ENCODE measurements at regions not wholly inside any gene's neighbourhood (a gene's known extent, or its start where the extent isn't known, plus 50 kb on each side); places are given as distances from the start of the nearest gene placed in this dataset.
"Not testable (repeated sequence)": the region's sequence is repeated elsewhere in the genome, so short reads cannot be mapped to it uniquely, and the experiment has no call there.

- Mint-ChIP-seq H3K4me3 (no peak overlapping the region), H3K27me3 (peaks cover 24% of the 10 kb centered on the region), H3K4me1 (no peaks in the 10 kb centered on the region), H3K36me3 (no peaks in the 10 kb centered on the region), H3K27ac (no peak overlapping the region), H3K9me3 (peaks cover 0 to 1% (median 0%) of the 10 kb centered on the region in 7 donors)
- no peak overlapping the region for H3K4me3 ChIP-seq (ENCODE audit: low read depth, low read length)
- peaks cover 3% of the 10 kb centered on the region for H3K27me3 ChIP-seq (ENCODE audit: control insufficient read depth, insufficient read depth, low read length)
- no peaks in the 10 kb centered on the region for H3K9me3 ChIP-seq (ENCODE audit: control insufficient read depth in 2 of 2, low read length in 2 of 2)
- no peak for DNase-seq
- no peaks in the 10 kb centered on the region for H3K4me1 ChIP-seq (ENCODE audit: control insufficient read depth, insufficient read depth, low read length, poor library complexity, severe bottlenecking)
- ATAC-seq (ENCODE audit: low read depth in 2 of 2): no peak
- H3K27ac ChIP-seq (ENCODE audit: insufficient read depth, low read length, poor library complexity, severe bottlenecking): no peak overlapping the region
- no peaks in the 10 kb centered on the region for H3K36me3 ChIP-seq (ENCODE audit: control insufficient read depth, insufficient read depth, low read length)
These were observed 56.3 kb downstream of the FOXI3 start for GRCh38 chr2:88396209-88396608.

GRCh38 chr2:88377641-88377991, 74.9 kb downstream of the FOXI3 start:
- no peaks in the 10 kb centered on the region for H3K36me3 Mint-ChIP-seq
- peaks cover 6% of the 10 kb centered on the region for H3K27me3 Mint-ChIP-seq
- H3K4me1 Mint-ChIP-seq: no peaks in the 10 kb centered on the region
- Histone ChIP-seq H3K4me3 (ENCODE audit: low read depth, low read length) (no peak overlapping the region), H3K4me1 (ENCODE audit: control insufficient read depth, insufficient read depth, low read length, poor library complexity, severe bottlenecking) (no peaks in the 10 kb centered on the region), H3K9me3 (ENCODE audit: control insufficient read depth in 2 of 2, low read length in 2 of 2) (no peaks in the 10 kb centered on the region), H3K27ac (ENCODE audit: insufficient read depth, low read length, poor library complexity, severe bottlenecking) (no peak overlapping the region), H3K36me3 (ENCODE audit: control insufficient read depth, insufficient read depth, low read length) (no peaks in the 10 kb centered on the region), H3K27me3 (ENCODE audit: control insufficient read depth, insufficient read depth, low read length) (no peaks in the 10 kb centered on the region)
- DNase-seq: no peak
- peaks cover 0 to 11% (median 0%) of the 10 kb centered on the region in 7 donors for H3K9me3 Mint-ChIP-seq
- no peak overlapping the region for H3K27ac Mint-ChIP-seq
- H3K4me3 Mint-ChIP-seq: no peak overlapping the region
- ATAC-seq (ENCODE audit: low read depth in 2 of 2): no peak

- Histone ChIP-seq H3K4me3 (ENCODE audit: low read depth, low read length) (no peak overlapping the region), H3K27ac (ENCODE audit: insufficient read depth, low read length, poor library complexity, severe bottlenecking) (no peak overlapping the region), H3K36me3 (ENCODE audit: control insufficient read depth, insufficient read depth, low read length) (no peaks in the 10 kb centered on the region), H3K4me1 (ENCODE audit: control insufficient read depth, insufficient read depth, low read length, poor library complexity, severe bottlenecking) (no peaks in the 10 kb centered on the region), H3K27me3 (ENCODE audit: control insufficient read depth, insufficient read depth, low read length) (no peaks in the 10 kb centered on the region), H3K9me3 (ENCODE audit: control insufficient read depth in 2 of 2, low read length in 2 of 2) (no peaks in the 10 kb centered on the region)
- ATAC-seq (ENCODE audit: low read depth in 2 of 2): no peak
- H3K27ac Mint-ChIP-seq: no peak overlapping the region
- H3K36me3 Mint-ChIP-seq: no peaks in the 10 kb centered on the region
- peaks cover 0 to 8% (median 0%) of the 10 kb centered on the region in 7 donors for H3K9me3 Mint-ChIP-seq
- H3K27me3 Mint-ChIP-seq: peaks cover 6% of the 10 kb centered on the region
- no peak for DNase-seq
- no peaks in the 10 kb centered on the region for H3K4me1 Mint-ChIP-seq
- H3K4me3 Mint-ChIP-seq: no peak overlapping the region
These were observed 80.5 kb downstream of the FOXI3 start for GRCh38 chr2:88372042-88372441.

- DNase-seq; H3K9me3 Mint-ChIP-seq; H3K36me3 Mint-ChIP-seq; H3K4me1 Mint-ChIP-seq; H3K27ac ChIP-seq (ENCODE audit: insufficient read depth, low read length, poor library complexity, severe bottlenecking); H3K4me1 ChIP-seq (ENCODE audit: control insufficient read depth, insufficient read depth, low read length, poor library complexity, severe bottlenecking); H3K27ac Mint-ChIP-seq; H3K36me3 ChIP-seq (ENCODE audit: control insufficient read depth, insufficient read depth, low read length); H3K27me3 Mint-ChIP-seq; H3K4me3 Mint-ChIP-seq; H3K4me3 ChIP-seq (ENCODE audit: low read depth, low read length); H3K9me3 ChIP-seq (ENCODE audit: control insufficient read depth in 2 of 2, low read length in 2 of 2); ATAC-seq (ENCODE audit: low read depth in 2 of 2); H3K27me3 ChIP-seq (ENCODE audit: control insufficient read depth, insufficient read depth, low read length): not testable (repeated sequence)
These were observed 87.1 kb downstream of the FOXI3 start for GRCh38 chr2:88365408-88365807.

GRCh38 chr2:88355486-88355885, 97.0 kb downstream of the FOXI3 start:
- ATAC-seq (ENCODE audit: low read depth in 2 of 2): no peak
- Histone ChIP-seq H3K27me3 (ENCODE audit: control insufficient read depth, insufficient read depth, low read length) (peaks cover 5% of the 10 kb centered on the region), H3K27ac (ENCODE audit: insufficient read depth, low read length, poor library complexity, severe bottlenecking) (no peak overlapping the region), H3K4me3 (ENCODE audit: low read depth, low read length) (no peak overlapping the region), H3K4me1 (ENCODE audit: control insufficient read depth, insufficient read depth, low read length, poor library complexity, severe bottlenecking) (peaks cover 6% of the 10 kb centered on the region), H3K9me3 (ENCODE audit: control insufficient read depth in 2 of 2, low read length in 2 of 2) (no peaks in the 10 kb centered on the region), H3K36me3 (ENCODE audit: control insufficient read depth, insufficient read depth, low read length) (no peaks in the 10 kb centered on the region)
- peak overlapping the region in 1 of 4 donors; percentile 16 for H3K4me3 Mint-ChIP-seq
- H3K4me1 Mint-ChIP-seq: peaks cover 0 to 5% (median 0%) of the 10 kb centered on the region in 4 donors
- H3K36me3 Mint-ChIP-seq: no peaks in the 10 kb centered on the region
- peaks cover 41% of the 10 kb centered on the region for H3K27me3 Mint-ChIP-seq
- peaks cover 0 to 2% (median 0%) of the 10 kb centered on the region in 7 donors for H3K9me3 Mint-ChIP-seq
- DNase-seq: no peak
- H3K27ac Mint-ChIP-seq: no peak overlapping the region

GRCh38 chr2:88351249-88351601, 101.3 kb downstream of the FOXI3 start:
- Histone ChIP-seq H3K4me3 (ENCODE audit: low read depth, low read length) (no peak overlapping the region), H3K4me1 (ENCODE audit: control insufficient read depth, insufficient read depth, low read length, poor library complexity, severe bottlenecking) (peaks cover 10% of the 10 kb centered on the region), H3K36me3 (ENCODE audit: control insufficient read depth, insufficient read depth, low read length) (no peaks in the 10 kb centered on the region), H3K27me3 (ENCODE audit: control insufficient read depth, insufficient read depth, low read length) (peaks cover 5% of the 10 kb centered on the region), H3K9me3 (ENCODE audit: control insufficient read depth in 2 of 2, low read length in 2 of 2) (no peaks in the 10 kb centered on the region), H3K27ac (ENCODE audit: insufficient read depth, low read length, poor library complexity, severe bottlenecking) (no peak overlapping the region)
- Mint-ChIP-seq H3K36me3 (no peaks in the 10 kb centered on the region), H3K4me1 (peaks cover 0 to 9% (median under 1%) of the 10 kb centered on the region in 4 donors), H3K27me3 (peaks cover 51% of the 10 kb centered on the region), H3K9me3 (peaks cover 0 to 3% (median 0%) of the 10 kb centered on the region in 7 donors), H3K4me3 (peak overlapping the region; percentile 35 to 88 (median 78)), H3K27ac (peak overlapping the region in 2 of 3 donors; percentile 58 to 75)
- no peak for DNase-seq
- no peak for ATAC-seq (ENCODE audit: low read depth in 2 of 2)

- Histone ChIP-seq H3K4me1 (ENCODE audit: control insufficient read depth, insufficient read depth, low read length, poor library complexity, severe bottlenecking) (peaks cover 10% of the 10 kb centered on the region), H3K27ac (ENCODE audit: insufficient read depth, low read length, poor library complexity, severe bottlenecking) (no peak overlapping the region), H3K27me3 (ENCODE audit: control insufficient read depth, insufficient read depth, low read length) (peaks cover 5% of the 10 kb centered on the region), H3K9me3 (ENCODE audit: control insufficient read depth in 2 of 2, low read length in 2 of 2) (no peaks in the 10 kb centered on the region), H3K36me3 (ENCODE audit: control insufficient read depth, insufficient read depth, low read length) (no peaks in the 10 kb centered on the region), H3K4me3 (ENCODE audit: low read depth, low read length) (no peak overlapping the region)
- DNase-seq (peak; percentile 29 to 64 (median 54)), ATAC-seq (ENCODE audit: low read depth in 2 of 2) (peak; percentile 40 to 68)
- peak overlapping the region; percentile 35 to 88 (median 78) for H3K4me3 Mint-ChIP-seq
- H3K27me3 Mint-ChIP-seq: peaks cover 51% of the 10 kb centered on the region
- H3K27ac Mint-ChIP-seq: peak overlapping the region in 2 of 3 donors; percentile 36 to 75
- peaks cover 0 to 3% (median 0%) of the 10 kb centered on the region in 7 donors for H3K9me3 Mint-ChIP-seq
- H3K36me3 Mint-ChIP-seq: no peaks in the 10 kb centered on the region
- peaks cover 0 to 9% (median under 1%) of the 10 kb centered on the region in 4 donors for H3K4me1 Mint-ChIP-seq
These were observed 101.9 kb downstream of the FOXI3 start for GRCh38 chr2:88350331-88351248.

- H3K4me3 ChIP-seq (ENCODE audit: low read depth, low read length): no peak overlapping the region
- no peak overlapping the region for H3K27ac ChIP-seq (ENCODE audit: insufficient read depth, low read length, poor library complexity, severe bottlenecking)
- Mint-ChIP-seq H3K4me3 (no peak overlapping the region), H3K27me3 (peaks cover 18% of the 10 kb centered on the region), H3K9me3 (peaks cover 0 to 3% (median under 1%) of the 10 kb centered on the region in 7 donors), H3K27ac (no peak overlapping the region), H3K36me3 (no peaks in the 10 kb centered on the region), H3K4me1 (peaks cover 0 to 14% (median 5%) of the 10 kb centered on the region in 4 donors)
- H3K4me1 ChIP-seq (ENCODE audit: control insufficient read depth, insufficient read depth, low read length, poor library complexity, severe bottlenecking): peaks cover 8% of the 10 kb centered on the region
- no peak for DNase-seq
- H3K9me3 ChIP-seq (ENCODE audit: control insufficient read depth in 2 of 2, low read length in 2 of 2): no peaks in the 10 kb centered on the region
- H3K36me3 ChIP-seq (ENCODE audit: control insufficient read depth, insufficient read depth, low read length): no peaks in the 10 kb centered on the region
- no peak for ATAC-seq (ENCODE audit: low read depth in 2 of 2)
- H3K27me3 ChIP-seq (ENCODE audit: control insufficient read depth, insufficient read depth, low read length): no peaks in the 10 kb centered on the region
These were observed 106.7 kb downstream of the FOXI3 start for GRCh38 chr2:88345842-88346241.

Measured in CD4-positive, CD25-positive, alpha-beta regulatory T cell (primary cell).